Endodermal cell (in vitro differentiated cells): ENCODE measurements at regions not wholly inside any gene's neighbourhood (a gene's known extent, or its start where the extent isn't known, plus 50 kb on each side); places are given as distances from the start of the nearest gene placed in this dataset.

ENCODE experiments used
- DNase-seq: peaks from one replicate; pipeline ENCODE4 v3.0.0-alpha.2; 2017
- H3K27ac ChIP-seq: 2 replicates; pipeline ENCODE4 v1.5.1; 2013; ENCODE audit warnings: mild to moderate bottlenecking, low read depth, low read length, moderate library complexity
- H3K27me3 ChIP-seq: 2 replicates; pipeline ENCODE4 v1.6.1; 2013; ENCODE audit warnings: mild to moderate bottlenecking, low read length, moderate library complexity; ENCODE audit not compliant: insufficient read depth, control insufficient read depth, poor library complexity, severe bottlenecking
- H3K36me3 ChIP-seq: 2 replicates; pipeline ENCODE4 v1.7.0; 2013; ENCODE audit warnings: mild to moderate bottlenecking, low read length, moderate library complexity; ENCODE audit not compliant: control insufficient read depth, insufficient read depth
- H3K4me1 ChIP-seq: one replicate; pipeline ENCODE4 v1.7.0; 2013; ENCODE audit warnings: low read length; ENCODE audit not compliant: control insufficient read depth, insufficient read depth
- H3K4me3 ChIP-seq: 2 replicates; pipeline ENCODE4 v1.5.1; 2013; ENCODE audit warnings: mild to moderate bottlenecking, low read length, moderate library complexity
- H3K9ac ChIP-seq: 2 replicates; pipeline ENCODE4 v1.6.1; 2013; ENCODE audit warnings: mild to moderate bottlenecking, low read length, moderate library complexity; ENCODE audit not compliant: poor library complexity, severe bottlenecking; ENCODE audit errors: extremely low read depth
- H3K9me3 ChIP-seq: 2 replicates; pipeline ENCODE4 v1.6.1; 2013; ENCODE audit warnings: mild to moderate bottlenecking, low read length, moderate library complexity; ENCODE audit not compliant: control insufficient read depth
- H3K27ac Mint-ChIP-seq: 2 replicates; pipeline ENCODE4 v1.8.0; 2020; ENCODE audit warnings: mixed read lengths
- H3K27me3 Mint-ChIP-seq: 2 replicates; pipeline ENCODE4 v1.8.0; 2021; ENCODE audit warnings: mild to moderate bottlenecking, mixed read lengths; ENCODE audit not compliant: insufficient read depth
- H3K36me3 Mint-ChIP-seq: 2 replicates; pipeline ENCODE4 v1.8.0; 2020; ENCODE audit warnings: low read depth, mixed read lengths
- H3K4me1 Mint-ChIP-seq: 2 replicates; pipeline ENCODE4 v1.8.0; 2020; ENCODE audit warnings: mixed read lengths
- H3K4me3 Mint-ChIP-seq: 2 replicates; pipeline ENCODE4 v1.8.0; 2020; ENCODE audit warnings: mild to moderate bottlenecking, moderate library complexity, mixed read lengths
- H3K9me3 Mint-ChIP-seq: 2 replicates; pipeline ENCODE4 v1.8.0; 2020; ENCODE audit warnings: mild to moderate bottlenecking, mixed read lengths
- CTCF ChIP-seq: fragments of 200-600 bp; sonication (generic); conservative IDR thresholded peaks from 2 replicates; pipeline ENCODE4 v1.5.0; 2021; ENCODE audit warnings: antibody characterized with exemption, mild to moderate bottlenecking
- WGBS, 2 experiments: methylation state at CpG; one replicate each; pipeline versions ENCODE4 v1.1.5 to v1.1.7; 2013; ENCODE audit warnings: missing lambda C conversion rate in 2 of 2, mixed read lengths in 1 of 2; ENCODE audit not compliant: insufficient coverage in 1 of 2, insufficient read length in 1 of 2; 5-methylcytosine and 5-hydroxymethylcytosine counted together

DNA sequence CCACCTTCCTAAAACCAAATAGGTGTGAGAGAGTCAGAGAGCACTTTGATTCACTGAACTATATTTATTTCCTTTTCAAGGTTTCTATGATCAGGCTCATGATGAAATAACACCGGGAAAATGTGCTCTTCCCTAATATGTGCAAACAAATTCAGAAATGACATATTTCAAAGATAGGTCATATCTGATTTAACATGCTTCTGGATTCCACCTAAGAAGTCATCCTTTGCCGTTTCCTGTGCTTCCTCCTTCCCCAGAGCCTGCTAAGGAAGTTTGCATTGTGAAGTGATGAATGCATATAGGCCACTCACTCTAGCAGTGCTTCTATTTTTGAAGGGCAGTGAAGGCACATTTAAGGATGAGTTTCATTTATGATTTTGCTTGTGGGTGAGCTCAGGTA, 327.6 kb downstream of the TDRD15 start:
- no peak for DNase-seq
- no peaks in the 10 kb centered on the region for H3K36me3 ChIP-seq
- 79 to 89% methylated on average over 1 to 2 of the region's 2 CpGs for WGBS, 2 experiments
- no peaks in the 10 kb centered on the region for H3K27me3 Mint-ChIP-seq
- H3K9ac ChIP-seq: peak overlapping the region; percentile 12
- H3K27ac Mint-ChIP-seq: peak overlapping the region; percentile 85
- peaks cover 14% of the 10 kb centered on the region for H3K9me3 Mint-ChIP-seq
- H3K27me3 ChIP-seq: no peaks in the 10 kb centered on the region
- no peak for TF ChIP-seq CTCF
- H3K27ac ChIP-seq: no peak overlapping the region
- H3K4me3 Mint-ChIP-seq: no peak overlapping the region
- H3K4me1 ChIP-seq: peaks cover 50% of the 10 kb centered on the region
- H3K4me3 ChIP-seq: no peak overlapping the region
- H3K4me1 Mint-ChIP-seq: peaks cover 89% of the 10 kb centered on the region
- peaks cover 5% of the 10 kb centered on the region for H3K9me3 ChIP-seq
- H3K36me3 Mint-ChIP-seq: peaks cover 4% of the 10 kb centered on the region

GRCh38 chr2:21452263-21452662, 328.5 kb downstream of the TDRD15 start:
- Mint-ChIP-seq H3K27me3 (no peaks in the 10 kb centered on the region), H3K4me1 (peaks cover 81% of the 10 kb centered on the region), H3K9me3 (peaks cover 21% of the 10 kb centered on the region), H3K4me3 (no peak overlapping the region), H3K36me3 (peaks cover 10% of the 10 kb centered on the region), H3K27ac (peak overlapping the region; percentile 85)
- no peak overlapping the region for H3K4me3 ChIP-seq
- H3K27ac ChIP-seq: no peak overlapping the region
- no peak for TF ChIP-seq CTCF
- H3K36me3 ChIP-seq: no peaks in the 10 kb centered on the region
- no peaks in the 10 kb centered on the region for H3K27me3 ChIP-seq
- DNase-seq: peak; percentile 67
- peaks cover 14% of the 10 kb centered on the region for H3K9me3 ChIP-seq
- peak overlapping the region; percentile 12 for H3K9ac ChIP-seq
- 17 to 39% methylated on average over 2 to 5 of the region's 5 CpGs for WGBS, 2 experiments
- peaks cover 50% of the 10 kb centered on the region for H3K4me1 ChIP-seq

DNA sequence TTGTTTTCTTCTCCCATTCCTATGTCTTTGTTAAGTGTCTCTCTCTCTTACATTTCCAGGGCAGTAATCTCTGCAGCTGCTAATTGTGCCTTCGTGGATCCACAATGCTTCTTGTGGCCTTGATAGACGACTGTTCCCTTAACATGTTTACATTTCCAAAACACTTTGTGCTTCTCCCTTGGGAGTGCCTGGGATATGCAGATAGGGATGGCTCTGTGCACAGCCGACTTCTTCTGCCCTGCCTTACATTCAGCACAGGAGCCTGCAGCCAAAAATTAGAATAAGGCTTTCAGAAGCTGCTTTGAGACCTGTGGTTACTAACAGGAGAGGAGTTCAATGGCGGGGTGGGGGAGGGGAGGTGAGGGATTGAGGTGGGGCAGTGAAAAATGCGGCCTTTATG, 328.9 kb downstream of the TDRD15 start:
- peaks cover 21% of the 10 kb centered on the region for H3K9me3 Mint-ChIP-seq

More for the DNA sequence above, 328.9 kb downstream of the TDRD15 start:
- Histone ChIP-seq H3K9me3 (peaks cover 18% of the 10 kb centered on the region), H3K4me1 (peaks cover 50% of the 10 kb centered on the region), H3K9ac (peak overlapping the region; percentile 14), H3K36me3 (no peaks in the 10 kb centered on the region), H3K27ac (no peak overlapping the region), H3K4me3 (no peak overlapping the region), H3K27me3 (no peaks in the 10 kb centered on the region)
- TF ChIP-seq CTCF: no peak
- Mint-ChIP-seq H3K27me3 (no peaks in the 10 kb centered on the region), H3K4me3 (no peak overlapping the region), H3K4me1 (peaks cover 77% of the 10 kb centered on the region), H3K27ac (peak overlapping the region; percentile 85), H3K36me3 (peaks cover 10% of the 10 kb centered on the region)
- DNase-seq: peak; percentile 83
- WGBS, 2 experiments: 10 to 22% methylated on average over 3 to 5 of the region's 5 CpGs
